A549 (cell line): ENCODE measurements at regions not wholly inside any gene's neighbourhood (a gene's known extent, or its start where the extent isn't known, plus 50 kb on each side); places are given as distances from the start of the nearest gene placed in this dataset.

Experiments
- ATAC-seq, 2 experiments: fragments of 200-7000 bp in 1 of 2; fragments of >200 bp in 1 of 2; cut with Nextera tagmentation in 1 of 2; cut with Tn5 transposase in 1 of 2; 3 replicates each; pipeline versions ENCODE4 v1.8.0 to v1.9.1; 2018 to 2020; ENCODE audit warnings: mild to moderate bottlenecking in 1 of 2, moderate library complexity in 1 of 2
- CTCF ChIA-PET: fragments of 300-600 bp; sonication (Branson Sonifier 250); formaldehyde crosslinking; extraction: SDS; loops from one replicate; lab custom pipeline; 2021; ENCODE audit warnings: antibody characterized with exemption, inconsistent platforms; lab: Yijun Ruan, JAX
- POLR2A ChIA-PET: fragments of 350-600 bp; formaldehyde crosslinking; extraction: SDS; loops from one replicate; lab custom pipeline; 2021; ENCODE audit warnings: antibody characterized with exemption, inconsistent platforms; lab: Yijun Ruan, JAX
- DNase-seq, 2 experiments: peaks; one replicate each; pipeline versions ENCODE4 v3.0.0 to v3.0.0-alpha.2; 2011 to 2016; ENCODE audit warnings: low read depth in 1 of 2, low spot score in 1 of 2
- FAIRE-seq: peaks from 2 replicates; lab custom pipeline; 2011; peaks lifted over from hg19 to GRCh38; lab: Jason Lieb, UNC
- H3K27ac ChIP-seq, 2 experiments: fragments of >200 bp; sonication (Bioruptor Twin); formaldehyde crosslinking; 3 replicates each; pipeline ENCODE4 v1.5.1; 2016 to 2017
- H3K4me1 ChIP-seq: fragments of >200 bp; sonication (Bioruptor Twin); formaldehyde crosslinking; 3 replicates; pipeline ENCODE4 v1.6.1; 2016
- H3K4me2 ChIP-seq: fragments of >200 bp; sonication (Bioruptor Twin); formaldehyde crosslinking; 3 replicates; pipeline ENCODE4 v1.6.1; 2016
- H3K4me3 ChIP-seq: fragments of >200 bp; sonication (Bioruptor Twin); formaldehyde crosslinking; 3 replicates; pipeline ENCODE4 v1.5.1; 2016
- H3K9me3 ChIP-seq: fragments of >200 bp; sonication (Bioruptor Twin); formaldehyde crosslinking; 3 replicates; pipeline ENCODE4 v1.6.1; 2016
- ATOH8 ChIP-seq: fragments of 250-450 bp; sonication (Bioruptor Pico); IDR thresholded peaks from 2 replicates; pipeline ENCODE4 v1.5.0; 2020; ENCODE audit warnings: low read depth, mild to moderate bottlenecking, moderate library complexity
- BHLHE40 ChIP-seq: IDR thresholded peaks from 2 replicates; pipeline ENCODE4 v1.6.1; 2012; ENCODE audit warnings: low read depth, low read length, inconsistent platforms
- CBX8 ChIP-seq: fragments of 200-600 bp; sonication (generic); IDR thresholded peaks from 2 replicates; pipeline ENCODE4 v1.6.1; 2016
- CEBPB ChIP-seq, 2 experiments: fragments of >200 bp in 1 of 2; sonication (Bioruptor Twin) in 1 of 2; formaldehyde crosslinking in 1 of 2; IDR thresholded peaks; 2 replicates each; pipeline ENCODE4 v1.6.1; 2012 to 2016
- CHD4 ChIP-seq: fragments of 200-600 bp; sonication (generic); IDR thresholded peaks from 2 replicates; pipeline ENCODE4 v1.6.1; 2016; ENCODE audit warnings: antibody characterized with exemption, mild to moderate bottlenecking, borderline replicate concordance
- E2F6 ChIP-seq: IDR thresholded peaks from 2 replicates; pipeline ENCODE4 v1.6.1; 2012; ENCODE audit warnings: low read depth, borderline replicate concordance
- EHF ChIP-seq: fragments of 250-450 bp; sonication (Bioruptor Pico); IDR thresholded peaks from 2 replicates; pipeline ENCODE4 v1.5.0; 2020; ENCODE audit warnings: mild to moderate bottlenecking
- EHMT2 ChIP-seq: fragments of 200-600 bp; sonication (generic); IDR thresholded peaks from 2 replicates; pipeline ENCODE4 v1.6.1; 2016; ENCODE audit warnings: antibody characterized with exemption, low read depth, mild to moderate bottlenecking, moderate library complexity
- FOSB ChIP-seq: fragments of 250-450 bp; sonication (Bioruptor Pico); IDR thresholded peaks from 2 replicates; pipeline ENCODE4 v1.5.0; 2020; ENCODE audit warnings: mild to moderate bottlenecking, moderate library complexity
- FOXS1 ChIP-seq: fragments of 250-450 bp; sonication (Bioruptor Pico); IDR thresholded peaks from 2 replicates; pipeline ENCODE4 v1.5.0; 2020; ENCODE audit warnings: mild to moderate bottlenecking, moderate library complexity
- HDAC2 ChIP-seq: fragments of 200-600 bp; sonication (generic); IDR thresholded peaks from 2 replicates; pipeline ENCODE4 v1.6.1; 2016
- HES2 ChIP-seq: fragments of >200 bp; sonication (Bioruptor Twin); formaldehyde crosslinking; IDR thresholded peaks from 2 replicates; pipeline ENCODE4 v1.6.1; 2016
- HMGXB4 ChIP-seq: fragments of 250-450 bp; sonication (Bioruptor Pico); IDR thresholded peaks from 2 replicates; pipeline ENCODE4 v1.5.0; 2021; ENCODE audit warnings: mild to moderate bottlenecking, moderate library complexity, borderline replicate concordance
- HOXB13 ChIP-seq: fragments of 250-450 bp; sonication (Bioruptor Pico); IDR thresholded peaks from 2 replicates; pipeline ENCODE4 v1.5.0; 2020; ENCODE audit warnings: low read depth, mild to moderate bottlenecking, moderate library complexity
- JUN ChIP-seq, 2 experiments: fragments of >200 bp; sonication (Bioruptor Twin); formaldehyde crosslinking; IDR thresholded peaks; 2 replicates in 1 of 2; 3 replicates in 1 of 2; pipeline ENCODE4 v1.6.1; 2016 to 2017
- MAZ ChIP-seq: fragments of 150-350 bp; IDR thresholded peaks from 2 replicates; pipeline ENCODE4 v1.6.1; 2014; ENCODE audit warnings: antibody characterized with exemption, low read depth, low read length, borderline replicate concordance
- MYC ChIP-seq: IDR thresholded peaks from 2 replicates; pipeline ENCODE4 v1.6.1; 2012; ENCODE audit warnings: mild to moderate bottlenecking, inconsistent platforms, low read length, improper control_type of control experiment, borderline replicate concordance
- NPAS2 ChIP-seq: fragments of 250-450 bp; sonication (Bioruptor Pico); IDR thresholded peaks from 2 replicates; pipeline ENCODE4 v1.8.0; 2022; ENCODE audit warnings: mild to moderate bottlenecking, moderate library complexity, borderline replicate concordance
- NR3C1 ChIP-seq: fragments of >200 bp; sonication (Bioruptor Twin); formaldehyde crosslinking; IDR thresholded peaks from 3 replicates; pipeline ENCODE4 v1.6.1; 2017
- PBX3 ChIP-seq: IDR thresholded peaks from 2 replicates; pipeline ENCODE4 v1.6.1; 2012
- POLR2A ChIP-seq: IDR thresholded peaks from 2 replicates; pipeline ENCODE4 v1.6.1; 2012; ENCODE audit warnings: mild to moderate bottlenecking, low read length
- POLR2AphosphoS2 ChIP-seq: conservative IDR thresholded peaks from 2 replicates; pipeline ENCODE4 v1.6.1; 2012; ENCODE audit warnings: low read length, improper control_type of control experiment, inconsistent platforms
- RAD21 ChIP-seq, 2 experiments: fragments of >200 bp in 1 of 2; sonication (Bioruptor Twin) in 1 of 2; formaldehyde crosslinking in 1 of 2; IDR thresholded peaks in 1 of 2; conservative IDR thresholded peaks in 1 of 2; 2 replicates in 1 of 2; 3 replicates in 1 of 2; pipeline ENCODE4 v1.6.1; 2012 to 2018; ENCODE audit warnings: inconsistent platforms in 1 of 2
- RNF2 ChIP-seq: fragments of 200-600 bp; sonication (generic); IDR thresholded peaks from 2 replicates; pipeline ENCODE4 v1.6.1; 2016; ENCODE audit warnings: low read depth, mild to moderate bottlenecking, antibody characterized with exemption, moderate library complexity, borderline replicate concordance
- SMC3 ChIP-seq: fragments of >200 bp; sonication (Bioruptor Twin); formaldehyde crosslinking; IDR thresholded peaks from 3 replicates; pipeline ENCODE4 v1.6.1; 2018; ENCODE audit warnings: inconsistent platforms
- SREBF2 ChIP-seq: fragments of 450-650 bp; IDR thresholded peaks from 2 replicates; pipeline ENCODE4 v1.6.1; 2014; ENCODE audit warnings: mild to moderate bottlenecking, moderate library complexity
- TP53 ChIP-seq: fragments of 250-450 bp; sonication (Bioruptor Pico); IDR thresholded peaks from 2 replicates; pipeline ENCODE4 v1.5.0; 2021; ENCODE audit warnings: mild to moderate bottlenecking, moderate library complexity
- ZC3H11A ChIP-seq: fragments of 450-650 bp; IDR thresholded peaks from 2 replicates; pipeline ENCODE4 v1.6.1; 2014; ENCODE audit warnings: antibody characterized with exemption, mild to moderate bottlenecking
- WGBS: methylation state at CpG from one replicate; pipeline ENCODE4 v1.1.6; 2017; ENCODE audit errors: missing lambda C conversion rate; 5-methylcytosine and 5-hydroxymethylcytosine counted together

- Histone ChIP-seq H3K27ac (no peak overlapping the region), H3K4me2 (no peak overlapping the region), H3K9me3 (no peaks in the 10 kb centered on the region), H3K4me3 (no peak overlapping the region), H3K4me1 (no peaks in the 10 kb centered on the region)
- 42% methylated on average over 11 of the region's 11 CpGs for WGBS
- TF ChIP-seq HDAC2: no peak
- no peak for TF ChIP-seq FOSB (CRISPR knock-in tag)
- TF ChIP-seq POLR2A: no peak
- TF ChIP-seq TP53 (CRISPR knock-in tag): no peak
- no peak for TF ChIP-seq JUN (IDR thresholded peaks at IDR 0.05)
- TF ChIP-seq SMC3: no peak
- TF ChIP-seq PBX3: no peak
- no peak for TF ChIP-seq CBX8
- TF ChIP-seq EHF (CRISPR knock-in tag): no peak
- TF ChIP-seq MAZ: no peak
- no peak for TF ChIP-seq SREBF2
- TF ChIP-seq E2F6: no peak
- no peak for TF ChIP-seq RNF2
- TF ChIP-seq NR3C1: no peak
- TF ChIP-seq HOXB13 (CRISPR knock-in tag): no peak
- TF ChIP-seq MYC: no peak
- no peak for TF ChIP-seq CEBPB (IDR thresholded peaks at IDR 0.05)
- no peak for TF ChIP-seq ZC3H11A
- TF ChIP-seq BHLHE40: no peak
- ChIA-PET POLR2A (no interaction called here), CTCF (no interaction called here)
- DNase-seq: no peak
- no peak for FAIRE-seq
- no peak for ATAC-seq
These were observed 145.8 kb upstream of the SALL3 start for GRCh38 chr18:78833833-78834232.

GRCh38 chr18:78836838-78837237 lies 142.8 kb upstream of the SALL3 start:
- ChIA-PET CTCF (no interaction called here), POLR2A (no interaction called here)
- no peak for TF ChIP-seq POLR2A
- no peak for TF ChIP-seq JUN (IDR thresholded peaks at IDR 0.05)
- no peak for TF ChIP-seq HOXB13 (CRISPR knock-in tag)
- no peak for TF ChIP-seq MAZ
- TF ChIP-seq HMGXB4 (CRISPR knock-in tag): no peak
- no peak for TF ChIP-seq POLR2AphosphoS2
- TF ChIP-seq HES2: no peak
- no peak for TF ChIP-seq E2F6
- no peak for TF ChIP-seq ZC3H11A
- no peak for TF ChIP-seq MYC
- TF ChIP-seq FOXS1 (CRISPR knock-in tag): no peak
- TF ChIP-seq EHMT2: no peak
- no peak for TF ChIP-seq CHD4
- TF ChIP-seq RAD21 (conservative IDR thresholded peaks at IDR 0.05 in 1 of 2, IDR thresholded peaks at IDR 0.05 in 1 of 2): no peak
- no peak for TF ChIP-seq HDAC2
- TF ChIP-seq NPAS2 (CRISPR knock-in tag): no peak
- no peak for TF ChIP-seq ATOH8 (CRISPR knock-in tag)
- ATAC-seq (no peak), FAIRE-seq (no peak), DNase-seq (no peak)
- WGBS: 51% methylated on average over 6 of the region's 6 CpGs
- Histone ChIP-seq H3K4me3 (no peak overlapping the region), H3K4me1 (no peaks in the 10 kb centered on the region), H3K4me2 (no peak overlapping the region), H3K27ac (no peak overlapping the region), H3K9me3 (no peaks in the 10 kb centered on the region)
